ENCODE measurements at regions not wholly inside any gene's neighbourhood (a gene's known extent, or its start where the extent isn't known, plus 50 kb on each side); places are given as distances from the start of the nearest gene placed in this dataset.
"Not testable (repeated sequence)": the region's sequence is repeated elsewhere in the genome, so short reads cannot be mapped to it uniquely, and the experiment has no call there.

DNA sequence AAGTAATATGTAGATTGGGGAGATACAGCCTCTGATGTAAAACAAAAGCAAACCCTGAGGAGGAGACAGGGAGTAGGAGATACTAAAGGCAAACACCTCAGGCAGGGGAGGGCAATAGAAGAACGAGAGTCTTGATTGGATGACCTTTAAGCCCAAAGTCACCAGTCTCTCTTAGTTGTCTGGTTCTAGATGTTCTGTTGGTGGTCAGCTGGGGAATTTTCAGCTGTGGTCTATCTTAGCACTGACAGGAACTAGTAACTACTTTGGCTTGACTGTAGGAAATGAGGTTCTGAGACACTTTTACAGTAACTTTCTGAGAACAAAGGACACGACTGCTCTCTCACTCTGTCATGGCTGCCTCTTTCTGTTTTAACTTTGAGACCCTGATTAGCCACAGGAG, 290.7 kb upstream of the MIR17HG start:
- H3K9me3 ChIP-seq (ENCODE audit: control insufficient read depth, insufficient read depth, low read length) = no peaks in the 10 kb centered on the region
- H3K36me3 ChIP-seq (ENCODE audit: insufficient read depth, low read length) = no peaks in the 10 kb centered on the region
- no peaks in the 10 kb centered on the region for H3K4me1 ChIP-seq (ENCODE audit: insufficient read depth, low read length)
- no peak overlapping the region for H3K9ac ChIP-seq (ENCODE audit: low read depth, low read length)

DNA sequence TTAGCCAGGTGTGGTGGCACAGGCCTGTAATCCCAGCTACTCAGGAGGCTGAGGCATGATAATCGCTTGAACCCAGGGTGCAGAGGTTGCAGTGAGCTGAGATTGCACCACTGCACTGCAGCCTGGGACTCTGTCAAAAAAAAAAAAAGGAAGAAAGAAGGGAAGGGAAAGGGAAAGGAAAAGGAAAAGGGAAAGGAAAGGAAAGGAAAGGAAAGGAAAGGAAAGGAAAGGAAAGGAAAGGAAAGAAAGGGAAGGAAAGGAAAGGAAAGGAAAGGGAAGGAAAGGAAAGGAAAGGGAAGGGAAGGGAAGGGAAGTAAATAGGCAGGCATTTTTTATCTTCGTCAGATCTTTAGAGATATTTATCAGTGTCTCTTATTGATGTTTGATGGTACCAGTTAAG, 290.0 kb upstream of the MIR17HG start:
- H3K36me3 ChIP-seq (ENCODE audit: insufficient read depth, low read length); H3K4me1 ChIP-seq (ENCODE audit: insufficient read depth, low read length); H3K9ac ChIP-seq (ENCODE audit: low read depth, low read length); H3K9me3 ChIP-seq (ENCODE audit: control insufficient read depth, insufficient read depth, low read length): not testable (repeated sequence)

DNA sequence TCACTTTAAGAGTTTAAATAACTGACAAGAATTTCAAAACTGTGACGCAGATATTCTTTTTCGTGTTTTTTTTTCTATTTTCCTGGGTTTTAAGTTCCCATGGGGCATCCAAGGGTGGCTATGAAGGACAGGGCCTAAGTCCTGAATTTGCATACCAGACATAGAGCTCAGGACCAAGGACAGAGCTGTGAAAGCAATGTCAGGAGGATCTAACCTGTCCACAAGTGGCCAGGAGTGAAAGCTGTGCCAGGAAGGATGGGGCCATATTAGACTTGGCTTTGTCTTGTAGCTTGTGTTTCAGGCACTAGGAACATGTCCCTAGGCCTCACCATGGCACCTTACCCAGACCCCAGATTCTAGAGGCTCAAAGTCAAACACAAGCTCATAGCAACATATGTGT, 289.4 kb upstream of the MIR17HG start:
- Histone ChIP-seq H3K9me3 (ENCODE audit: control insufficient read depth, insufficient read depth, low read length) (no peaks in the 10 kb centered on the region), H3K36me3 (ENCODE audit: insufficient read depth, low read length) (no peaks in the 10 kb centered on the region), H3K4me1 (ENCODE audit: insufficient read depth, low read length) (no peaks in the 10 kb centered on the region), H3K9ac (ENCODE audit: low read depth, low read length) (no peak overlapping the region)

DNA sequence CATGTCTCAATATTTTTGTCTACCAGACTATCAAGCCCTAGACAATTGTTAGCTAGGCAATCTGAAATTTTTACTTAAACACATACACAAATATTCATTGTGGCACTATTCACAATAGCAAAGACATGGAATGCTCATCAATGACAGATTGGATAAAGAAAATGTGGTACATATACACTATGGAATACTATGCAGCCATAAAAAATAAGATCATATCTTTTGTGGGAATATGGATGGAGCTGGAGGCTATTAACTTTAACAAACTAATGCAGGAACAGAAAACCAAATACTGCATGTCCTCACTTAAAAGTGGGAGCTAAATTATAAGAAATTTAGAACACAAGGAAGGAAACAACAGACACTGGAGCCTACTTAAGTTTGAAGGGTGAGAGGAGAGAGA, 288.6 kb upstream of the MIR17HG start:
- no peak overlapping the region for H3K9ac ChIP-seq (ENCODE audit: low read depth, low read length)

DNA sequence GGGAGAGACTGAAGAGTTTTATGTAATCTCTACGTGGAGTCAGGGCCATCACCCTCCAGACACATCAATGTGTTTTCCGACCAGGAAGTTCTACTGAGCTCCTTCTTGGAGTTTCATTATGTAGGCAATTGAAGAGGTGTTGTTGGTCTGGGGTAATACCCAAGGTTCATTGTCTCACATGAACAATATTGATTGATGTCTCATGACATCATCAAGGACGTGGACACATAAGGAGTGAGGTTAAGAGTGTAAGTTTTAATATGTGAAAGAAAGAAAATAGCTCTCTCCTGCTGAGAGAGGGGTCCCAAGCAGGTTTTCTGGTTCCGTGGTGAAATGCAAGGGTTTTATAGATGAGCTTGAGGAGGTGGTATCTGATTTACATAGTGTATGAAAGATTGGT, 280.7 kb upstream of the MIR17HG start:
- no peaks in the 10 kb centered on the region for H3K9me3 ChIP-seq (ENCODE audit: control insufficient read depth, insufficient read depth, low read length)
- H3K4me1 ChIP-seq (ENCODE audit: insufficient read depth, low read length) = no peaks in the 10 kb centered on the region
- H3K36me3 ChIP-seq (ENCODE audit: insufficient read depth, low read length) = no peaks in the 10 kb centered on the region
- H3K9ac ChIP-seq (ENCODE audit: low read depth, low read length) = no peak overlapping the region

More for the DNA sequence above, 288.6 kb upstream of the MIR17HG start:
- Histone ChIP-seq H3K9me3 (ENCODE audit: control insufficient read depth, insufficient read depth, low read length) (no peaks in the 10 kb centered on the region), H3K36me3 (ENCODE audit: insufficient read depth, low read length) (no peaks in the 10 kb centered on the region), H3K4me1 (ENCODE audit: insufficient read depth, low read length) (no peaks in the 10 kb centered on the region)

DNA sequence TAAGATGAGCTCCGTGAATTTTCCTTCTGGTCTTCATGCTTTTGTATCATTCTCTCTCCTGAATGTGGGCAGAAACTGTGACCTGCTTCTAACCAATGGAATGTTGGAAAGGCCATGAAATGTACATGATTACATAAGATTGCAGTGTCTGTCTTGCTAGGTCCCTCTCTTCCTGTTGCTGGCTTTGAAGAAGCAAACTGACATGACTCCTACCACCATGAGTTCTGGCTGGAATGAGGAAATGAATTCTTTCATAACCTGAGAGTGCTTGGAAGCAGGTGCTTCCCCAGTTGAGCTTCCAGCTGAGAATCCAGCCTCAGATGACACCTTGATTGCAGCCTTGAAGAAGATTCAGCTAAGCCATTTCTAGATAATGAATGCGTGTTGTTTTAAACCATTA, 275.0 kb upstream of the MIR17HG start:
- H3K36me3 ChIP-seq (ENCODE audit: insufficient read depth, low read length) = no peaks in the 10 kb centered on the region
- H3K9ac ChIP-seq (ENCODE audit: low read depth, low read length) = no peak overlapping the region
- H3K4me1 ChIP-seq (ENCODE audit: insufficient read depth, low read length) = no peaks in the 10 kb centered on the region
- no peaks in the 10 kb centered on the region for H3K9me3 ChIP-seq (ENCODE audit: control insufficient read depth, insufficient read depth, low read length)

DNA sequence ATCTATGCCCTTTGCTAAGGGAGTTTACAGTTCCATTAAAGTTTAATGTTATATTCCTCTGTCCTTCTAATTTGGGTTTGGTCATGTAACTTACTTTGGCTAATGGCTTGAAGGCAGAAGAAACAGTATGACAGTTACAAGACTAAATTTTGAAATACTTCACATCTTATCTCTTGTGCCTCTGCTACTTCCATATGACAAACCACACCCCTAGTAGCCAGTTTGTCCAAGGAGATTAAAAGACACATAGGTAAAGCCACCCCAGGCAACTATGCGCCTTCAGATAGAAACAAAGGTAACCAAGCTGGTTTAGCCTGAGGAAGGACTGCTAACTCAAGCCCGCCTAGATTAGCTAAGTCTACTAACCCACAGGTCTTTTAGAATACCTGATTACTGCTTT, 273.4 kb upstream of the MIR17HG start:
- Histone ChIP-seq H3K9me3 (ENCODE audit: control insufficient read depth, insufficient read depth, low read length) (no peaks in the 10 kb centered on the region), H3K36me3 (ENCODE audit: insufficient read depth, low read length) (no peaks in the 10 kb centered on the region), H3K4me1 (ENCODE audit: insufficient read depth, low read length) (no peaks in the 10 kb centered on the region), H3K9ac (ENCODE audit: low read depth, low read length) (no peak overlapping the region)

DNA sequence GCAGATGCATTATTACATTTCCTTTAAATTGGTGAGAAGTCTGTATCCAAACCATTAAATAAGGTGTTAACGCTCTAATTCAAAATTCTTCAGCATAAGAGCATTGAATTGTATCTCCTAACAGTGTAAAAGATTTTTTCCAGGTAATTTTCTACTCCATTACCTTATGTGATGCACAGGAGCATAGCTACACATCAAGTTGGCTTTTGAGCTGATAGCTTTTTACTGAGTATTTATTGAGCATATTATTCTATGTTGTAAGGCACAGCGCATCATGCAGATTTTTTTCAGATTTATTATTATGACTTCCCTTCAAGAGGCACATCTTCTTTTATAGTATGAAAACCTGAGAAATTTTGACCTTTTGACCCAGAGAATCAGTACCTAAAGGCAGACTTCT, 270.7 kb upstream of the MIR17HG start:
- Histone ChIP-seq H3K9me3 (ENCODE audit: control insufficient read depth, insufficient read depth, low read length) (no peaks in the 10 kb centered on the region), H3K9ac (ENCODE audit: low read depth, low read length) (no peak overlapping the region), H3K36me3 (ENCODE audit: insufficient read depth, low read length) (no peaks in the 10 kb centered on the region), H3K4me1 (ENCODE audit: insufficient read depth, low read length) (no peaks in the 10 kb centered on the region)

DNA sequence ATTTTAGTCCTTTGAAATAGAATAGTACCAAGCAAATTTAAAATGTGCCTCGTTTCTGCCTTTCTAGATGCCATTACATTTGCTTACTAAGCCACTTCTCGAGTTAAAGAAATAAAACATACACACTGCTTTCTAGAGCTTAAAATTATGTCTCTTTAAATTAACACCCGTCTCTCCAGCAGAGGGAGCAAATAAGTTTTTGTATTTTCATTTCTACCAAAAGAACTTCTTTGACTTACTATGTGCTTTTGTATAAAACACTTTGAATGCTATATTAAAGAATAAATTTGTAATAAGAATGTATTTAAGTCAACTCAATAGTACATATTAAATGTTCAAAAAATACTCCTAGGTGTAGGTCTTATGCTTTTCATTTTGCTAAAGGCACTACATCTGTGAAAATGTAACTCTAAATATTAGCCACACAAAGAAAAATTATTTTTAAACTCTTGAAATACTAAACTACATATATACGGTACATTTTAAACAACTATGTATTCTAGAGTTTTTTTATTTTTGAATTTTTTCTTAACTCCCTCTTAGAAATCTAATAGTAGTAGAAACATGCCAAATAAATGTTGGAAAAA, 269.3 kb upstream of the MIR17HG start:
- Histone ChIP-seq H3K36me3 (ENCODE audit: insufficient read depth, low read length) (no peaks in the 10 kb centered on the region), H3K4me1 (ENCODE audit: insufficient read depth, low read length) (no peaks in the 10 kb centered on the region), H3K9me3 (ENCODE audit: control insufficient read depth, insufficient read depth, low read length) (no peaks in the 10 kb centered on the region), H3K9ac (ENCODE audit: low read depth, low read length) (no peak overlapping the region)

DNA sequence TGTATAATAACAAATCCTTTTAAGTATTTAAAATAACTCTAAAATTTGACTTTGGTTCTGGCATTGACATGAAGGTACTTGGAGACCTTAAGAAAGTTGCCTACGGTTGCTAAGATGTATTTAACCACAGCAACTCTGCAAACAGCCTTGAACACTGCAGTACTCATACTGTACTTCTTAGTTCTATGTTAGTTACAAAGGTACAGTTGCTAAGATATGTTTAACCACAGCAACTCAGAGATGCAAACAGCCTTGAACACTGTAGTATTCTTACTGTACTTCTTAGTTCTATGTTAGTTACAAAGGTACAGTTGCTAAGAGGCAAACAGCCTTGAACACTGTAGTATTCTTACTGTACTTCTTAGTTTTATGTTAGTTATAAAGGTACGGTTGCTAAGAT, 268.3 kb upstream of the MIR17HG start:
- no peaks in the 10 kb centered on the region for H3K4me1 ChIP-seq (ENCODE audit: insufficient read depth, low read length)
- H3K36me3 ChIP-seq (ENCODE audit: insufficient read depth, low read length) = no peaks in the 10 kb centered on the region
- H3K9ac ChIP-seq (ENCODE audit: low read depth, low read length) = no peak overlapping the region
- H3K9me3 ChIP-seq (ENCODE audit: control insufficient read depth, insufficient read depth, low read length) = no peaks in the 10 kb centered on the region

DNA sequence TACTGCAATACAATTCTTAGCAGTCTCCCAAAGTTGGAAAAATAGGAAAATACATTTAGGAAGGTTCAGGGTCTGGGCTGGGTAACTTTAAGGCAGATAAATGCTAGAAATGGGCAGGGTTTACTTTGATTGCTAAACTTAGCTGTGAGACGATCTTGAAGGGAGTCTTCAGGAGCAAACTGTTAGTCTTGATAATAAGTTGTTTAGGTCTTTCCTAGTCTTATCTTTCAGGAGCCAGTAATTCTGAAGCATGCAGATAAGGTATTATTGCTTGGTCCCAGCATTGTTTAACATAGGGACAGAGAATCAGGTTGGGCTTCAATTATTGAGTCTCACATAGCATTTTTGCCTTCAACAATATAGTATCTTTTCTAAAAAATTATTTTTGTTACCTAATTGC, 262.4 kb upstream of the MIR17HG start:
- Histone ChIP-seq H3K9ac (ENCODE audit: low read depth, low read length) (no peak overlapping the region), H3K36me3 (ENCODE audit: insufficient read depth, low read length) (no peaks in the 10 kb centered on the region), H3K4me1 (ENCODE audit: insufficient read depth, low read length) (no peaks in the 10 kb centered on the region), H3K9me3 (ENCODE audit: control insufficient read depth, insufficient read depth, low read length) (no peaks in the 10 kb centered on the region)

DNA sequence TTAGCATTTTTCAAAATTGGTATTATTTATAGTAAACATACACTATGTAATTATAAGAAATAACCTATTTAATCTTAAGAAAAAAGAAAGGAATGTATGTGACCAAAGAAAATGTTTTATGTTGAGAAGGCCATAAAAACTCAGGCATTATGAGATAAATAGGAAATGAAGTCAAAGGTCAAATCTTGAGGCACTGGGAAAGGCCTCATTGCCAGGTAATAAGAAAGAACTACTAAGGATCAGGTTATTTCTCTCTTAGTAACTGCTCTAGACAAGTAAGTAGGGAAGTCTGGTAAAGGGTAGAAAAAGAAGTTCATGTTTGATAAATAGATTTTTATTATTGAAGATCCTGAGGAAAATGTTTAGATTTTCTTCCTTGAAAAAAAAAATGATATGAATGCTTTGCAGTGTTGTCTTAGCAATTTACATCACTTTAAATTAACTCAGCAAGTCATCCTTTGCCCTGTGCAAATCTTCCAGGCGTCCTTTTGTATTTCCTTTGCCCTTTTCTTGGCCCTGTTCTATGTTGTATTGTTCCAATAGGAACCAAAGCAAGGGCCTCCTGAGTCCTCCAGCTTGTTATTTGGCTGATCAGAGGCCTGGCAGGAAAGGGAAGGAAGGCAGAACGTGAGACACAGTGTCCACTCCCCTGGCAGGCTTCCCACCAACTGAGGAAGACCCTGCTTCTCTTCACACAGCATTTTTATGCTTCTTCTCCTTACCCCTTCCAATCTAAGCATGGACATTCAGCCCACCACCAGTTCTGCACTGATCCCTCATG, 260.4 kb upstream of the MIR17HG start:
- H3K36me3 ChIP-seq (ENCODE audit: insufficient read depth, low read length) = no peaks in the 10 kb centered on the region
- no peak overlapping the region for H3K9ac ChIP-seq (ENCODE audit: low read depth, low read length)
- H3K4me1 ChIP-seq (ENCODE audit: insufficient read depth, low read length) = no peaks in the 10 kb centered on the region
- H3K9me3 ChIP-seq (ENCODE audit: control insufficient read depth, insufficient read depth, low read length) = no peaks in the 10 kb centered on the region

DNA sequence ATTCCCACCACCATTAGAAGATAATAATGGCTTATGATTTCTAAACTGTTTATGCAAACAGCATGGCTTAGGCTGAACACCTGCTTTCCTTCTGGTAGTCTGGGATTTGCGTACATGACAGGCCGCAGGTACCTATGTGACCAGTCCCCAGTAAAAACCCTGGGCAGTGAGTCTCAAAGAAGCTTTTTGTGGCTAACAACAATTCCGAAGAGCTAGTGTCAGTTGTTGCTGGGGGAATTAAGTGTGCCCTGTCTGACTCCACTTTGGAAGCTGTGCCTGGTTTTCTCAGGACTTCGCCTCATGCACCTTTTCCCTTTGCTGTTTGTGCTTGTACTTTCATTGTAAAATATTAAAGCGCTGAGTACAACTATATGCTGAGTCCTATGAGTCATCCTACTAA, 250.2 kb upstream of the MIR17HG start:
- Histone ChIP-seq H3K4me1 (ENCODE audit: insufficient read depth, low read length) (no peaks in the 10 kb centered on the region; the same call in 1 of the 2 replicates), H3K9me3 (ENCODE audit: control insufficient read depth, insufficient read depth, low read length) (no peaks in the 10 kb centered on the region), H3K36me3 (ENCODE audit: insufficient read depth, low read length) (no peaks in the 10 kb centered on the region), H3K9ac (ENCODE audit: low read depth, low read length) (no peak overlapping the region)

DNA sequence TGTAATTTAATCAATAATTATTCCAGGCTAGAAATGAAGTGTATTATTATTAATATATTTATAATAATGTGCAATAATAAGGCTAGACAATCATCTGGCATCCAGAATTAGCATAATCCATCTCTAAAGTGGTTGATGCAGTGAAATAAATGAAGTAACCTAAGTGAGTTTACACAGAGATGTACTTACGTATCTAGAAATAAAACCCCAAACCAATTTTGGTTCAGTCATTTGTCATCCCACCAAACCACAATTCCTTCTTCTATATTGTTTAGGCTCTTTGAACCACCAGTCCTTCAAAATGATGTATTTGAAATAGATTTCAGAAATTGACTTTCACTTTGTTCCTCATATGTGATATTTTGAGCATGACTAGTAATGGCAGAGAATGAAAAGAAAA, 247.6 kb upstream of the MIR17HG start:
- no peak overlapping the region for H3K9ac ChIP-seq (ENCODE audit: low read depth, low read length)
- no peaks in the 10 kb centered on the region for H3K36me3 ChIP-seq (ENCODE audit: insufficient read depth, low read length)
- H3K4me1 ChIP-seq (ENCODE audit: insufficient read depth, low read length) = no peaks in the 10 kb centered on the region; the same call in 1 of the 2 replicates
- no peaks in the 10 kb centered on the region for H3K9me3 ChIP-seq (ENCODE audit: control insufficient read depth, insufficient read depth, low read length)

DNA sequence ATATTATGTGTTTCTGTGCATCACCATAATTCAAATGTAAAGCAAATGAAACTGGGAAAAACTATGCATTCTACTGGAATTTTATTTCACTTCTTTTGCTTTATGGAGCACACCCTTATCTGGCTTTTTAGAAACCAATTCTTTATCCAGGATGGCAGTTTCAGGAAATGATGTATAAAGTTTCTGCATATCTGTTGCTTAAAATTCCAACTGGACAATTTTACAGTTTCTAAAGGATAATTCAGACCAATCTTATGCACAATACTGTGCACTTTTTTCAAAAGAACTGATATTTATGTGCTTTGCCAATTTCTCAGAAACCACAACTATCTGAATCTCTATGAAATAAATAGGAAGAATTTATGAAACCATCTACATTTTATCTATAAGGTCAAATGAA, 246.5 kb upstream of the MIR17HG start:
- Histone ChIP-seq H3K9me3 (ENCODE audit: control insufficient read depth, insufficient read depth, low read length) (no peaks in the 10 kb centered on the region), H3K36me3 (ENCODE audit: insufficient read depth, low read length) (no peaks in the 10 kb centered on the region), H3K4me1 (ENCODE audit: insufficient read depth, low read length) (no peaks in the 10 kb centered on the region; the same call in 1 of the 2 replicates), H3K9ac (ENCODE audit: low read depth, low read length) (no peak overlapping the region)

Measured in ES-I3 (cell line).